ENCODE measurements at regions not wholly inside any gene's neighbourhood (a gene's known extent, or its start where the extent isn't known, plus 50 kb on each side); places are given as distances from the start of the nearest gene placed in this dataset.

- TF ChIP-seq, protein P1, sequence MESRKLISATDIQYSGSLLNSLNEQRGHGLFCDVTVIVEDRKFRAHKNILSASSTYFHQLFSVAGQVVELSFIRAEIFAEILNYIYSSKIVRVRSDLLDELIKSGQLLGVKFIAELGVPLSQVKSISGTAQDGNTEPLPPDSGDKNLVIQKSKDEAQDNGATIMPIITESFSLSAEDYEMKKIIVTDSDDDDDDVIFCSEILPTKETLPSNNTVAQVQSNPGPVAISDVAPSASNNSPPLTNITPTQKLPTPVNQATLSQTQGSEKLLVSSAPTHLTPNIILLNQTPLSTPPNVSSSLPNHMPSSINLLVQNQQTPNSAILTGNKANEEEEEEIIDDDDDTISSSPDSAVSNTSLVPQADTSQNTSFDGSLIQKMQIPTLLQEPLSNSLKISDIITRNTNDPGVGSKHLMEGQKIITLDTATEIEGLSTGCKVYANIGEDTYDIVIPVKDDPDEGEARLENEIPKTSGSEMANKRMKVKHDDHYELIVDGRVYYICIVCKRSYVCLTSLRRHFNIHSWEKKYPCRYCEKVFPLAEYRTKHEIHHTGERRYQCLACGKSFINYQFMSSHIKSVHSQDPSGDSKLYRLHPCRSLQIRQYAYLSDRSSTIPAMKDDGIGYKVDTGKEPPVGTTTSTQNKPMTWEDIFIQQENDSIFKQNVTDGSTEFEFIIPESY (IDR thresholded peaks at IDR 0.05), result no peak
Observed at GRCh38 chr6:9492790-9493189, 922.1 kb downstream of the TFAP2A start (continued).

- Histone ChIP-seq H3K4me1 (ENCODE audit: control insufficient read depth in 4 of 4, insufficient read depth in 4 of 4, low read length in 3 of 4) (no peaks in the 10 kb centered on the region), H3K4me3 (ENCODE audit: low read depth in 1 of 3, low read length in 3 of 3) (no peak overlapping the region), H3K9ac (ENCODE audit: low read depth in 1 of 2, low read length in 2 of 2) (no peak overlapping the region), H3K27ac (ENCODE audit: low read depth in 1 of 2, low read length in 2 of 2) (no peak overlapping the region), H3K36me3 (ENCODE audit: control insufficient read depth in 4 of 4, insufficient read depth in 3 of 4, low read depth in 1 of 4, low read length in 3 of 4) (no peaks in the 10 kb centered on the region), H3K27me3 (ENCODE audit: control insufficient read depth in 4 of 4, insufficient read depth in 4 of 4, low read length in 3 of 4) (peaks cover 0 to 2% (median 0%) of the 10 kb centered on the region in 4 donors), H3K9me3 (ENCODE audit: control insufficient read depth in 4 of 4, low read length in 3 of 4) (no peaks in the 10 kb centered on the region)
- WGBS, result 69% methylated on average over 3 of the region's 3 CpGs
- DNase-seq (ENCODE audit: low spot score), result no peak
- no peak for TF ChIP-seq FOXA1 (IDR thresholded peaks at IDR 0.05)
- TF ChIP-seq, protein P1 (IDR thresholded peaks at IDR 0.05), result no peak
Observed at GRCh38 chr6:9487128-9487527, 927.7 kb downstream of the TFAP2A start.

- no peaks in the 10 kb centered on the region for H3K9me3 ChIP-seq (ENCODE audit: control insufficient read depth in 4 of 4, low read length in 3 of 4)
- no peak overlapping the region for H3K4me3 ChIP-seq (ENCODE audit: low read depth in 1 of 3, low read length in 3 of 3)
- H3K9ac ChIP-seq (ENCODE audit: low read depth in 1 of 2, low read length in 2 of 2), result no peak overlapping the region
- H3K36me3 ChIP-seq (ENCODE audit: control insufficient read depth in 4 of 4, insufficient read depth in 3 of 4, low read depth in 1 of 4, low read length in 3 of 4), result no peaks in the 10 kb centered on the region
- no peak for DNase-seq (ENCODE audit: low spot score)
- no peaks in the 10 kb centered on the region for H3K4me1 ChIP-seq (ENCODE audit: control insufficient read depth in 4 of 4, insufficient read depth in 4 of 4, low read length in 3 of 4)
- 84% methylated on average over 4 of the region's 4 CpGs for WGBS
- peaks cover 0 to 2% (median 0%) of the 10 kb centered on the region in 4 donors for H3K27me3 ChIP-seq (ENCODE audit: control insufficient read depth in 4 of 4, insufficient read depth in 4 of 4, low read length in 3 of 4)
- TF ChIP-seq EGR1 (IDR thresholded peaks at IDR 0.05; ENCODE audit: low read depth in 2 of 2) (no peak), RXRA (IDR thresholded peaks at IDR 0.05) (no peak)
- H3K27ac ChIP-seq (ENCODE audit: low read depth in 1 of 2, low read length in 2 of 2), result no peak overlapping the region
Observed at GRCh38 chr6:9485992-9486391, 928.9 kb downstream of the TFAP2A start.

DNA sequence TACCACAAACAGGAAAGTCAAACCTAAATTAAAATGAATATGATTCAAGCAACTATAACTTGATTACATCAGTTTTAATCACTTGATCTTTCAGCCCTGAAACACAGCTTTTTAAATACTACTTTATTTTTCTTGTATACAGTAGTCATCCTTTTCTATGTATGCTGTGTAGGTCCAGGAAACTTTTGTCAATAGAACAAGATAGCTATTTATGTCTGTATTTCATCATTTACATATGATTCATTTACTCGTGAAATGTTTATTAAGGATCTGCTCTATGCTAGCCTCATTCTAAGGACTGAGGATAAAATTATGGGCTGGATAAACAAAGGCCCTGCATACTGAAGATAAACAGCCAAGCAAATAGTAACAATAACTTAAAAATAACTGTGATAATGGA is 930.2 kb downstream of the TFAP2A start:
- 60% methylated on average over 1 of the region's 1 CpG for WGBS
- TF ChIP-seq, protein P2, sequence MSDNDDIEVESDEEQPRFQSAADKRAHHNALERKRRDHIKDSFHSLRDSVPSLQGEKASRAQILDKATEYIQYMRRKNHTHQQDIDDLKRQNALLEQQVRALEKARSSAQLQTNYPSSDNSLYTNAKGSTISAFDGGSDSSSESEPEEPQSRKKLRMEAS (IDR thresholded peaks at IDR 0.05), result no peak
- TF ChIP-seq GABPA (IDR thresholded peaks at IDR 0.05 in 1 of 2, conservative IDR thresholded peaks at IDR 0.05 in 1 of 2) (no peak), YY1 (IDR thresholded peaks at IDR 0.05) (no peak), EGR1 (IDR thresholded peaks at IDR 0.05; ENCODE audit: low read depth in 2 of 2) (no peak), HNF4G (IDR thresholded peaks at IDR 0.05) (no peak), JUND (IDR thresholded peaks at IDR 0.05) (no peak), REST (IDR thresholded peaks at IDR 0.05) (no peak), FOXA1 (IDR thresholded peaks at IDR 0.05) (no peak), SP1 (IDR thresholded peaks at IDR 0.05) (no peak), TAF1 (conservative IDR thresholded peaks at IDR 0.05) (no peak), RAD21 (IDR thresholded peaks at IDR 0.05) (no peak), NR2F2 (IDR thresholded peaks at IDR 0.05) (no peak), RXRA (IDR thresholded peaks at IDR 0.05) (no peak), FOXA2 (IDR thresholded peaks at IDR 0.05) (no peak)
- TF ChIP-seq, protein P3, sequence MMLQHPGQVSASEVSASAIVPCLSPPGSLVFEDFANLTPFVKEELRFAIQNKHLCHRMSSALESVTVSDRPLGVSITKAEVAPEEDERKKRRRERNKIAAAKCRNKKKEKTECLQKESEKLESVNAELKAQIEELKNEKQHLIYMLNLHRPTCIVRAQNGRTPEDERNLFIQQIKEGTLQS (IDR thresholded peaks at IDR 0.05), result no peak
- TF ChIP-seq, protein P1 (IDR thresholded peaks at IDR 0.05), result no peak

More for the DNA sequence above, 930.2 kb downstream of the TFAP2A start:
- H3K4me1 ChIP-seq (ENCODE audit: control insufficient read depth in 4 of 4, insufficient read depth in 4 of 4, low read length in 3 of 4), result no peaks in the 10 kb centered on the region
- H3K36me3 ChIP-seq (ENCODE audit: control insufficient read depth in 4 of 4, insufficient read depth in 3 of 4, low read depth in 1 of 4, low read length in 3 of 4), result no peaks in the 10 kb centered on the region
- no peak overlapping the region for H3K27ac ChIP-seq (ENCODE audit: low read depth in 1 of 2, low read length in 2 of 2)
- H3K4me3 ChIP-seq (ENCODE audit: low read depth in 1 of 3, low read length in 3 of 3), result no peak overlapping the region
- peaks cover 0 to 2% (median 0%) of the 10 kb centered on the region in 4 donors for H3K27me3 ChIP-seq (ENCODE audit: control insufficient read depth in 4 of 4, insufficient read depth in 4 of 4, low read length in 3 of 4)
- H3K9me3 ChIP-seq (ENCODE audit: control insufficient read depth in 4 of 4, low read length in 3 of 4), result no peaks in the 10 kb centered on the region
- no peak overlapping the region for H3K9ac ChIP-seq (ENCODE audit: low read depth in 1 of 2, low read length in 2 of 2)
- DNase-seq (ENCODE audit: low spot score), result no peak

Measured in liver (tissue), 7 donors.